Right cardiac atrium (tissue), 5 donors: ENCODE measurements at regions not wholly inside any gene's neighbourhood (a gene's known extent, or its start where the extent isn't known, plus 50 kb on each side); places are given as distances from the start of the nearest gene placed in this dataset.
"Not testable (repeated sequence)": the region's sequence is repeated elsewhere in the genome, so short reads cannot be mapped to it uniquely, and the experiment has no call there.

Experiments
- ATAC-seq, 2 donors: fragments of 200-7000 bp; cut with Tn5 transposase; one replicate each; pipeline versions ENCODE4 v1.8.0 to v1.9.1; 2020; ENCODE audit warnings: moderate library complexity in 2 of 2, mild to moderate bottlenecking in 1 of 2
- DNase-seq, 3 donors: peaks; one replicate each; pipeline ENCODE4 v3.0.0-alpha.2; 2020
- H3K27ac ChIP-seq: one replicate; pipeline ENCODE4 v1.5.1; 2013; ENCODE audit warnings: mild to moderate bottlenecking, low read length, control low read depth, moderate library complexity
- H3K27me3 ChIP-seq: one replicate; pipeline ENCODE4 v1.6.1; 2013; ENCODE audit not compliant: control insufficient read depth, insufficient read depth
- H3K4me1 ChIP-seq: one replicate; pipeline ENCODE4 v1.6.1; 2013; ENCODE audit warnings: low read length; ENCODE audit not compliant: control insufficient read depth, insufficient read depth
- H3K4me3 ChIP-seq: one replicate; pipeline ENCODE4 v1.5.1; 2013; ENCODE audit warnings: low read length, control low read depth
- H3K9me3 ChIP-seq: one replicate; pipeline ENCODE4 v1.6.1; 2013; ENCODE audit warnings: low read length; ENCODE audit not compliant: control insufficient read depth
- WGBS: extraction: QIAGEN DNeasy Blood & Tissue Kit; methylation state at CpG from one replicate; pipeline ENCODE4 v1.1.7; 2013; 5-methylcytosine and 5-hydroxymethylcytosine counted together
- intact Hi-C, 4 donors: fragments of 100-400 bp; cut with DNase I; formaldehyde crosslinking; loops; one replicate each; pipeline versions ENCODE4 v1.11.0 to v1.14.0; 2022 to 2023
- donor health status: healthy with polysubstance abuse.
- donor health status: DM: no; HTN: yes; CAD: no.
- donor health status: DM: no; HTN: no; CAD: no.
- donor health status: DM: no; HTN: yes; CAD: no; lungs with severe emphysema.
- donor health status: DM: yes; HTN: yes; CAD: no.

DNA sequence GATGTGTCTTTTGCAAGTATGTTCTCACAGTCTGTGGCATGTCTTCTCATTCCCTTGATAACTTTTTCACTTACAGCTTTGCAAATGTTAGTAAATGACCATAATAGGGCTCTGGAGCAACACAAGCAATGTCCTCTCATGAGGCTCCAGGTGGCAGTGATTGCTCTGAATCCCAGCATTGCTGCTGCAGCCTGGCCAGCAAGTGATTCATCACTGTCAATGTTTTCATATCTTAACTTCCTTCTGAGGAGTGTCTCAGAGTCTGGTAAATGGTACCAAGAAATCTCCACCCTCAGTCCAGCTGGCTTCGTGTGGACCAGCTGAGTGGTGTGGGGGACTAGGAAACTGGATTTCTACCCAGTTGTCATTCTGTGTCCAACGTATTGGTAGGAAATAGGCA, 139.6 kb downstream of the MYLK4 start:
- no peak overlapping the region for H3K4me3 ChIP-seq
- H3K27ac ChIP-seq = no peak overlapping the region
- peaks cover 1% of the 10 kb centered on the region for H3K4me1 ChIP-seq
- H3K27me3 ChIP-seq = no peaks in the 10 kb centered on the region
- DNase-seq (no peak), ATAC-seq (peak in 1 of 2 donors; percentile 44)
- intact Hi-C loops = no loop called here
- WGBS = 33% methylated on average over 2 of the region's 2 CpGs
- no peaks in the 10 kb centered on the region for H3K9me3 ChIP-seq

DNA sequence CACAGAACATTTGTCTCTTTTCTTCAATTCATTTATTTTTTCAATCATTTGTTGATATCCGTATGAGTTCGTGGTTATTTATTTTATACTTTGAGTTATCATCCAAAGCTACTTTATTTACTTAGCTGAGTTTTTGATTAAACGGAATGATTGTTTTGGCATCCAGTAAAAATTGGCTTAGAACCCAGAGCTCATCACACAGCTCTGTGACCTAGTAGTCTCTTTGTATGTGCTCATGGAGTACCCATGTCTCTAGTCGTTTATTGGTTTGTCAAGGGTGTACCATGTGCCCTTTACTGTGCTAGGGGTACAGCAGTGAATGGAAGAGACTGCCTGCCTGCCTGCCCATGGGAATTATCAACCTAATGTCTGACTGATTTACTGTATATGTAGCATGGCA, 142.2 kb downstream of the MYLK4 start:
- H3K4me1 ChIP-seq = no peaks in the 10 kb centered on the region
- H3K27me3 ChIP-seq = no peaks in the 10 kb centered on the region
- WGBS = 37% methylated on average over 4 of the region's 4 CpGs
- ATAC-seq (no peak), DNase-seq (no peak)
- intact Hi-C loops = no loop called here
- no peak overlapping the region for H3K27ac ChIP-seq
- H3K9me3 ChIP-seq = no peaks in the 10 kb centered on the region
- H3K4me3 ChIP-seq = no peak overlapping the region

DNA sequence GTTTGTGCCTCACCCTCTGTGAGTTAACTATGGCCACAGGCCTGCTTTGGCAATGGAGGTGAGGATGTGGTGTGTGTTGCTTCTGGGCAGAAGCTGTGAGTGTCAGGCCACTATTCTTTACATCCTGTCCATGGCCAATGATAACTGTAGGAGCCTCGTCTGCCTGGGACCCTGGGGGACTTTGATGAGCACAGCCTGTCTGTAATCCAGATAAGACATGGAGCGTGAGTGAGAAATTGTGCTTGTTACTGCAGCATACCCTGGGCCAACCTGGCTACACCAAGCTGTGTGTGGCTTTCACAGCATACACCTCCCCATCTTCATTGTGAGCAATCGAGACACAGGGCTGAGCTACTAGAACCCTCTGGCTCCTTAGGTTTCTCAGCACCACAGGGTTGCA, 150.4 kb downstream of the MYLK4 start:
- intact Hi-C loops = no loop called here
- ATAC-seq (no peak), DNase-seq (no peak)
- WGBS = 89% methylated on average over 3 of the region's 3 CpGs
- no peaks in the 10 kb centered on the region for H3K27me3 ChIP-seq
- no peaks in the 10 kb centered on the region for H3K4me1 ChIP-seq
- no peak overlapping the region for H3K4me3 ChIP-seq
- H3K9me3 ChIP-seq = no peaks in the 10 kb centered on the region
- H3K27ac ChIP-seq = no peak overlapping the region

DNA sequence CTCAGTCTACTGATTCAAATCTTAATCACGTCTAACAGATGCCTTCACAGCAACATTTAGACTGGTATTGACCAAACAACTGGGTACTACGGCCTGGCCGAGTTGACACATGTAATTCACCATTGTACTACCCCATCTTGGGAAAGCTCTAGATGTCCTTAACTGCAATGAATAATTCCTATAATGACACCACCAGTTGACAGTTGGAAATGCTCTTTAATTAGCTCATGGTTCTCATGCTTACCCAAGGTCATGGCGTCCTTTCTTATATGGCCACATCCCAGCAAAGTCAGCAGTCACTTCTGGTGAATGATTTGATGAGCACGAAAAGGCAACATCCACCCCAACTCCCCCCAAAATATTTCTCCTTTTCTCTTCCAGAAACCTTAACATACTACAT, 150.9 kb downstream of the MYLK4 start:
- H3K4me3 ChIP-seq = no peak overlapping the region
- WGBS = 86% methylated on average over 5 of the region's 5 CpGs

DNA sequence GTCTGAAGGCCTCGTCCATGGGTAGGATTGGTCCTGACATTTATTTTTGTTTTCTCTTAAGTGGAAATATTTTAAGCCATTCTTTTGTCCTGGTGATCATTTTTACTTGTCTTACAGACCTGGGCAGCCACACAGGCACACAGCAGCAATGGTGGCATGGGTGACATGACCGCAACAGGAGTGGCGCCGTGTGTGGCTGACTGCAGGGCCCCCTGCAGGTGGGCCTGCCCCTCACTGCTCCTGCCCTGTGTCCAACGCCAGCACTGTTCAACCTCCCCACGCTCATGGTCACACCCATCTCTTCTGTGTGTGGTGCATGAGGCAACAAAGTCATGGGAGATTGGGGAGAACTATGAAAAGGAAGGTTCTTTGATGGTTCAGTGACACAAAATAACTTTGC, 151.9 kb downstream of the MYLK4 start:
- intact Hi-C loops = no loop called here
- H3K27ac ChIP-seq = no peak overlapping the region
- no peak for DNase-seq
- H3K4me3 ChIP-seq = no peak overlapping the region
- H3K9me3 ChIP-seq = no peaks in the 10 kb centered on the region
- 98% methylated on average over 6 of the region's 6 CpGs for WGBS
- H3K27me3 ChIP-seq = no peaks in the 10 kb centered on the region
- H3K4me1 ChIP-seq = no peaks in the 10 kb centered on the region
- ATAC-seq = no peak

More for the DNA sequence above, 150.9 kb downstream of the MYLK4 start:
- intact Hi-C loops = no loop called here
- DNase-seq = no peak
- H3K4me1 ChIP-seq = no peaks in the 10 kb centered on the region
- H3K27me3 ChIP-seq = no peaks in the 10 kb centered on the region
- H3K9me3 ChIP-seq = no peaks in the 10 kb centered on the region
- no peak for ATAC-seq
- H3K27ac ChIP-seq = no peak overlapping the region

DNA sequence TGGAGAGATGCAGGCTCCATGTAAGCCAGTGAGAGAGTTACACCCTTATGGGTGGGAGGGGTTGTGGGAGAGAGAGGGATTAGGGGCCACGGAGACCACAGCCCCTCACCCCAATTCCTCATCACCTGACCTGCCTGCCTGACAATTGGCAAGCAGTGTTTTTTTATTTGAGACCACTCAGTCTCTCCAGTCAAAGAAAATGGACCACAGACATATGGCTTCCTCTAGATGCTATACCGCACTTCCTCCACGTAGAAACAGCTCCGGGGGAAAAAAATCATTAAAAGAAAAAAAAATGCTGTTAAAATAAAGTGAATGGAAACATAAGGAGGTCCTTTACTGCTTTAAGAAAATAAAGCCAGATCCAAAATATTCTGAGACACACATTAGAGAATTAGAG, 152.7 kb downstream of the MYLK4 start:
- H3K4me1 ChIP-seq = no peaks in the 10 kb centered on the region
- H3K9me3 ChIP-seq = no peaks in the 10 kb centered on the region
- intact Hi-C loops = no loop called here
- H3K4me3 ChIP-seq = no peak overlapping the region
- H3K27me3 ChIP-seq = no peaks in the 10 kb centered on the region
- WGBS = 79% methylated on average over 4 of the region's 4 CpGs
- ATAC-seq (no peak), DNase-seq (no peak)
- H3K27ac ChIP-seq = no peak overlapping the region

DNA sequence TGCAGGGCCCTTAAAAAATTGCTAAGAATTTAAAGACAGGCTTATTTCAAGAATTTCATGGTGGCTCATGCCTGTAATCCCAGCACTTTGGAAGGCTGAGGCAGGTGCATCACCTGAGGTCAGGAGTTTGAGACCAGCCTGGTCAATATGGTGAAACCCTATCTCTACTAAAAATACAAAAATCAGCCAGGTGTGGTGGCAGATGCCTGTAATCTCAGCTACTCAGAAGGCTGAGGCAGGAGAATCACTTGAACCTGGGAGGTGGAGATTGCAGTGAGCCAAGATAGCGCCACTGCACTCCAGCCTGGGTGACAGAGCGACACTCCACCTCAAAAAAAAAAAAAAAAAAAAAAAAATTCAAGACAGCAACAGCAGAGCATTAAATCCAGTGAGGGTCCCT, 153.3 kb downstream of the MYLK4 start:
- H3K9me3 ChIP-seq, H3K4me1 ChIP-seq, intact Hi-C loops, H3K4me3 ChIP-seq, ATAC-seq, H3K27ac ChIP-seq, H3K27me3 ChIP-seq, DNase-seq: not testable (repeated sequence)
- 100% methylated on average over 2 of the region's 2 CpGs for WGBS

DNA sequence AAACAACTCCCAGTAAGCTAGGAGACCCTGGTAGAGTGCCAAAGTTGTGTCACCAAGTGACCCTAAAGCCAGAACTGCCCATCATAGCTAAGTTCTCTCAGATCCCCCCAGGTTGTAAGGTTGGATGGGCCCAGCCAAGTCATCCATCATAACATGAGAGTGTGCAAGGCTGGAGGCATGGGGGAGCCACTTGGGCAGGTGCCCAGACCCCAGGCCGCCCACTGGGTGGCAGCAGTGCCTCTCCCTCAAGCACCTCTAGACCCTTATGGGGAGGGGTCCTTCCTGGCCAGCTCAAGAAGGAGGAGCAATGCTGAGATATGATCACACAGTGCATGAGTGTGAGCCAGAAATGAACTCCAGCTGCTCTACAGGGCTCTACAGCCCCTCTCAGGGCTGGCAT, 154.5 kb downstream of the MYLK4 start:
- H3K9me3 ChIP-seq = no peaks in the 10 kb centered on the region
- intact Hi-C loops = no loop called here
- ATAC-seq (peak in 1 of 2 donors; percentile 47), DNase-seq (peak in 1 of 3 donors; percentile 61)
- H3K27me3 ChIP-seq = no peaks in the 10 kb centered on the region
- no peak overlapping the region for H3K27ac ChIP-seq
- H3K4me3 ChIP-seq = no peak overlapping the region
- 38% methylated on average over 1 of the region's 1 CpG for WGBS
- H3K4me1 ChIP-seq = no peaks in the 10 kb centered on the region

DNA sequence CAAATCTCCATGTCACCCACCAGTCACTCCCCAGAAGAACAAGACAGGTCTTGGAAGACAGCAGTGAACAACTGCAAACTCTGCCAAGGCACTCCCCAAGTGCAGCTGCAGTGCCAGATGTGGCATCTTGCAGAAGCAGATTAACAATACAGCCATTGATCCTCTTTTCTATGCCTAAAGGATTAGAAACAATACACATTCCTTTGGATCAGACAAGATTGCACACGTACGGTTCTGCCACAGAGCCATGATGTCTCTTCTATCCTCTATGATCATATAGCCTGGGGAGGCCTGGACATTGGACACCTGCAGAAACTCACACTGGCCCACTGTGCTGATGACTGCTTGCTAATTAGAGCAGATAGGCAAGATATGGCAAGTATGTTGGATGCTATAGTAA, 155.9 kb downstream of the MYLK4 start:
- intact Hi-C loops = no loop called here
- H3K9me3 ChIP-seq = no peaks in the 10 kb centered on the region
- H3K27me3 ChIP-seq = no peaks in the 10 kb centered on the region
- 88% methylated on average over 2 of the region's 2 CpGs for WGBS
- ATAC-seq (no peak), DNase-seq (no peak)
- H3K4me1 ChIP-seq = no peaks in the 10 kb centered on the region
- no peak overlapping the region for H3K27ac ChIP-seq
- no peak overlapping the region for H3K4me3 ChIP-seq

DNA sequence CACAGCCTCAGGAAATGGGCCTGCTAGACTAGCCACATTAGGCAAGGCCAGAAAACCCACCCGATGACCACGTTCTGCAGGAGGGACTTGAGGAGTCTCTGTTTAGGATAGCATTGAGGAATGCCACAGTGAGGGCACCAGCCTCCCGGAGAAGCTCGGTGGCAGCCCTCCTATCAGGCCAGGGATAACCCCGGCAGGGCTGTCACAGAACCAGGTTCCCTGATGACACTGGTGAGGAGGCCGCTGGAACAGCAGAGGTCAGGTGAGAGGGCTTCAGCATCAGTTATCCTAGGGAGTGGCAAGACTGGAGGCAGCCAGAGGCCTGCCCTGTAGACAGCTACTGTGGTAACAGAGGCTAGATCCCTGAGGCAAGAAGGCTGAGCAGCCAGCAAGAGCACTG, 157.6 kb downstream of the MYLK4 start:
- ATAC-seq = no peak
- intact Hi-C loops = no loop called here
- no peaks in the 10 kb centered on the region for H3K9me3 ChIP-seq
- H3K4me1 ChIP-seq = no peaks in the 10 kb centered on the region
- no peak overlapping the region for H3K27ac ChIP-seq
- H3K27me3 ChIP-seq = no peaks in the 10 kb centered on the region
- 96% methylated on average over 6 of the region's 6 CpGs for WGBS
- no peak overlapping the region for H3K4me3 ChIP-seq
- DNase-seq = no peak

DNA sequence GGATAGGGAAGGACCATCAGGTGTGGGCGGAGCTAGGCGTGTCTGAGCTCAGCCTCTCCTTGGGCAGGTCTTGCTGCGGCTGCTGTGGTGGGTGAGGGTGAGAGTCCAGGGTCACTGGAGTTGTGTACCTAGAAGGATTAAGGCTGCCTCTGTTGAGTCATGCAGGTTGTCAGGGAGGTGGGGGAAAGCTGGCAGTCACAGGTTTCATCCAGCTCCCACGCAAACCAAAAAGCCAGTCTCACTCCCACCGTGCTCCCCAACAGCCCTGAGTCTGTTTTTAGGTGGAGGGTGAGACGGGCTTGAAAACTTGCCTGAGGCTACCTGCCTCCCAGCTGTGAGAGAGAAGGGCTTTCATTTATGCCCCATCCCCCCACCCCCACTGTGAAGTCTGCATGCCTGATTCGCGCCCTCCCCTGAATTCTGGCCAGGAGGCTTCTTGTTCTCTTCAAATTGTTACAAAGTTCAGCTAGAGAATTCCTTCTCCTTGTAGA, 161.5 kb downstream of the MYLK4 start:
- ATAC-seq (no peak), DNase-seq (no peak)
- WGBS = 93% methylated on average over 8 of the region's 8 CpGs
- H3K27ac ChIP-seq = no peak overlapping the region
- intact Hi-C loops = no loop called here
- H3K9me3 ChIP-seq = no peaks in the 10 kb centered on the region
- no peak overlapping the region for H3K4me3 ChIP-seq
- no peaks in the 10 kb centered on the region for H3K4me1 ChIP-seq
- H3K27me3 ChIP-seq = no peaks in the 10 kb centered on the region

DNA sequence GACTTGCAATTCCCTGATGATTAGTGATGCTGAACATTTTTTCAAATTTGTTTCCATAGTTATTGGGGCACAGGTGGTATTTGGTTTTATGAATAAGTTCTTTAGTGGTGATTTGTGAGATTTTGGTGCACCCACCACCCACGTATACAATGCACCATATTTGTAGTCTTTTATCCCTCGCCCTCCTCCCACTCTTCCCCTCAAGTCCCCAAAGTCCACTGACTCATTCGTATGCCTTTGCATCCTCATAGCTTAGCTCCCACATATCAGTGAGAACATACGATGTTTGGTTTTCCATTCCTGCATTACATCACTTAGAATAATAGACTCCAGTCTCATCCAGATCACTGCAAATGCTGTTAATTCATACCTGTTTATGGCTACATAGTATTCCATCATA, 167.3 kb downstream of the MYLK4 start:
- no peaks in the 10 kb centered on the region for H3K27me3 ChIP-seq
- H3K4me3 ChIP-seq = no peak overlapping the region
- 64% methylated on average over 4 of the region's 4 CpGs for WGBS
- DNase-seq = no peak
- no peaks in the 10 kb centered on the region for H3K9me3 ChIP-seq
- intact Hi-C loops = no loop called here
- ATAC-seq = no peak
- peaks cover 3% of the 10 kb centered on the region for H3K4me1 ChIP-seq
- no peak overlapping the region for H3K27ac ChIP-seq
